GM03348 (cell line): ENCODE measurements at regions not wholly inside any gene's neighbourhood (a gene's known extent, or its start where the extent isn't known, plus 50 kb on each side); places are given as distances from the start of the nearest gene placed in this dataset.
"Not testable (repeated sequence)": the region's sequence is repeated elsewhere in the genome, so short reads cannot be mapped to it uniquely, and the experiment has no call there.

Source experiments
- DNase-seq: peaks from one replicate; pipeline ENCODE4 v3.0.0; 2012; ENCODE audit warnings: low spot score

- not testable (repeated sequence) for DNase-seq
Observed at GRCh38 chr2:111474198-111474705, 353.5 kb downstream of the BCL2L11 start.

GRCh38 chr2:111478335-111478734 is 357.6 kb downstream of the BCL2L11 start:
- DNase-seq: not testable (repeated sequence)

GRCh38 chr2:111478871-111479318 is 358.2 kb downstream of the BCL2L11 start:
- DNase-seq: not testable (repeated sequence)

GRCh38 chr2:111480016-111480625 is 359.4 kb downstream of the BCL2L11 start:
- DNase-seq: not testable (repeated sequence)

GRCh38 chr2:111480633-111481032 is 359.9 kb downstream of the BCL2L11 start:
- peak; percentile 2 for DNase-seq

- not testable (repeated sequence) for DNase-seq
Observed at GRCh38 chr2:111481219-111481618, 360.5 kb downstream of the BCL2L11 start.

GRCh38 chr2:111482987-111483679 is 362.4 kb downstream of the BCL2L11 start:
- DNase-seq: not testable (repeated sequence)

- not testable (repeated sequence) for DNase-seq
Observed at GRCh38 chr2:111484097-111484496, 363.4 kb downstream of the BCL2L11 start.

GRCh38 chr2:111485895-111486294 is 365.2 kb downstream of the BCL2L11 start:
- DNase-seq: not testable (repeated sequence)

GRCh38 chr2:111488451-111488850 is 367.7 kb downstream of the BCL2L11 start:
- DNase-seq: not testable (repeated sequence)

- DNase-seq: not testable (repeated sequence)
Observed at GRCh38 chr2:111489460-111489859, 368.7 kb downstream of the BCL2L11 start.

GRCh38 chr2:111491181-111491580 is 370.5 kb downstream of the BCL2L11 start:
- DNase-seq: not testable (repeated sequence)

- not testable (repeated sequence) for DNase-seq
Observed at GRCh38 chr2:111491614-111492013, 370.9 kb downstream of the BCL2L11 start.

- not testable (repeated sequence) for DNase-seq
Observed at GRCh38 chr2:111492995-111493719, 372.4 kb downstream of the BCL2L11 start.

- DNase-seq: not testable (repeated sequence)
Observed at GRCh38 chr2:111493720-111494078, 373.0 kb downstream of the BCL2L11 start.

- not testable (repeated sequence) for DNase-seq
Observed at GRCh38 chr2:111494288-111494980, 373.7 kb downstream of the BCL2L11 start.

GRCh38 chr2:111494981-111495315 is 374.2 kb downstream of the BCL2L11 start:
- not testable (repeated sequence) for DNase-seq

- peak; percentile 3 for DNase-seq
Observed at GRCh38 chr2:111495636-111496035, 374.9 kb downstream of the BCL2L11 start.

- DNase-seq: not testable (repeated sequence)
Observed at GRCh38 chr2:111496176-111496575, 375.5 kb downstream of the BCL2L11 start.

- DNase-seq: not testable (repeated sequence)
Observed at GRCh38 chr2:111496860-111497259, 376.1 kb downstream of the BCL2L11 start.

- not testable (repeated sequence) for DNase-seq
Observed at GRCh38 chr2:111497270-111497669, 376.6 kb downstream of the BCL2L11 start.

- not testable (repeated sequence) for DNase-seq
Observed at GRCh38 chr2:111500536-111501062, 379.9 kb downstream of the BCL2L11 start.
